HCT116 (cell line): ENCODE measurements at regions not wholly inside any gene's neighbourhood (a gene's known extent, or its start where the extent isn't known, plus 50 kb on each side); places are given as distances from the start of the nearest gene placed in this dataset.

ENCODE experiments used
- ATAC-seq: fragments of 200-7000 bp; cut with Tn5 transposase; 2 replicates; pipeline ENCODE4 v1.9.1; 2020; ENCODE audit warnings: mild to moderate bottlenecking, moderate library complexity
- BruUV-seq: library from RNA; stranded (reverse); fragments of 400-500 nt; replicated peaks from 2 replicates; lab custom pipeline; 2021; lab: Mats Ljungman, UMichigan
- CTCF ChIA-PET: fragments of 300-600 bp; sonication (Branson Sonifier 250); formaldehyde crosslinking; loops from one replicate; lab custom pipeline; 2021; ENCODE audit warnings: antibody characterized with exemption; lab: Charles Lee
- POLR2A ChIA-PET: fragments of 300-600, 350-600 bp; sonication (Branson Sonifier 250); formaldehyde crosslinking; loops from one replicate; lab custom pipeline; 2021; ENCODE audit warnings: antibody characterized with exemption; lab: Charles Lee
- RAD21 ChIA-PET, 2 experiments: fragments of 300-600 bp; sonication (Branson Sonifier 250); formaldehyde crosslinking; loops; one replicate each; lab custom pipeline; 2023; ENCODE audit warnings: low total read pairs in 2 of 2; ENCODE audit not compliant: uncharacterized antibody in 2 of 2, unreplicated experiment in 2 of 2, low non-redundant PET in 1 of 2; lab: Charles Lee
- DNase-seq: peaks from one replicate; pipeline ENCODE4 v3.0.0-alpha.2; 2010; ENCODE audit warnings: low read depth, low spot score
- H2AFZ ChIP-seq: fragments of 200-600 bp; shearing (Covaris generic), sonication (generic); 2 replicates; pipeline ENCODE4 v1.6.1; 2017; ENCODE audit warnings: low read depth, mixed run types, mixed read lengths, antibody characterized with exemption, low read length; ENCODE audit not compliant: poor library complexity, severe bottlenecking
- H3K27ac ChIP-seq: 2 replicates; pipeline ENCODE4 v1.5.1; 2012; ENCODE audit warnings: low read depth, low read length
- H3K27me3 ChIP-seq: fragments of 200-600 bp; sonication (generic); 2 replicates; pipeline ENCODE4 v1.6.1; 2016; ENCODE audit warnings: mixed run types, low read length, mixed read lengths; ENCODE audit not compliant: insufficient read depth
- H3K36me3 ChIP-seq, 2 experiments: fragments of 200-500 bp in 1 of 2; fragments of 200-600 bp in 1 of 2; sonication (Bioruptor generic) in 1 of 2; sonication (generic) in 1 of 2; 2 replicates each; pipeline versions ENCODE4 v1.5.1 to v1.6.1; 2014 to 2016; ENCODE audit warnings: low read length in 2 of 2, inconsistent platforms in 1 of 2, mixed read lengths in 1 of 2, mixed run types in 1 of 2; ENCODE audit not compliant: insufficient read depth in 2 of 2, control insufficient read depth in 1 of 2
- H3K4me1 ChIP-seq, 2 experiments: fragments of 200-600 bp in 1 of 2; sonication (generic) in 1 of 2; 2 replicates each; pipeline versions ENCODE4 v1.5.1 to v1.6.1; 2012 to 2017; ENCODE audit warnings: low read length in 2 of 2, inconsistent platforms in 1 of 2, mild to moderate bottlenecking in 1 of 2, mixed read lengths in 1 of 2, mixed run types in 1 of 2, moderate library complexity in 1 of 2; ENCODE audit not compliant: insufficient read depth in 2 of 2, control insufficient read depth in 1 of 2
- H3K4me2 ChIP-seq: fragments of 200-600 bp; sonication (generic); 2 replicates; pipeline ENCODE4 v1.6.1; 2017; ENCODE audit warnings: mixed run types, low read length, mixed read lengths
- H3K4me3 ChIP-seq, 2 experiments: fragments of 200-600 bp in 1 of 2; sonication (generic) in 1 of 2; replicated peaks in 1 of 2; 2 replicates each; pipeline ENCODE4 v1.5.1; 2011 to 2016; ENCODE audit warnings: low read length in 2 of 2, control low read depth in 1 of 2, low read depth in 1 of 2, mild to moderate bottlenecking in 1 of 2, mixed read lengths in 1 of 2, mixed run types in 1 of 2
- H3K79me2 ChIP-seq: fragments of 200-600 bp; sonication (generic); 2 replicates; pipeline ENCODE4 v1.6.1; 2017; ENCODE audit warnings: mild to moderate bottlenecking, mixed run types, low read length, moderate library complexity, mixed read lengths; ENCODE audit not compliant: insufficient read depth
- H3K9ac ChIP-seq: fragments of 200-600 bp; sonication (generic); 2 replicates; pipeline ENCODE4 v1.6.1; 2016; ENCODE audit warnings: low read length, mixed read lengths
- H3K9me2 ChIP-seq: fragments of 200-600 bp; sonication (generic), shearing (Covaris generic); 2 replicates; pipeline ENCODE4 v1.6.1; 2017; ENCODE audit warnings: mixed run types, mild to moderate bottlenecking, moderate library complexity; ENCODE audit not compliant: insufficient read depth
- H3K9me3 ChIP-seq, 2 experiments: fragments of 200-500 bp in 1 of 2; fragments of 200-600 bp in 1 of 2; sonication (Bioruptor generic) in 1 of 2; sonication (generic) in 1 of 2; 2 replicates each; pipeline ENCODE4 v1.6.1; 2014 to 2017; ENCODE audit warnings: low read length in 2 of 2, mixed read lengths in 2 of 2, inconsistent platforms in 1 of 2, low read depth in 1 of 2, mild to moderate bottlenecking in 1 of 2, mixed run types in 1 of 2, moderate library complexity in 1 of 2; ENCODE audit not compliant: control insufficient read depth in 1 of 2, insufficient read depth in 1 of 2
- H4K20me1 ChIP-seq: fragments of 200-600 bp; sonication (generic), shearing (Covaris generic); 2 replicates; pipeline ENCODE4 v1.6.1; 2017; ENCODE audit warnings: mixed run types, mild to moderate bottlenecking, moderate library complexity; ENCODE audit not compliant: insufficient read depth
- CBX3 ChIP-seq: IDR thresholded peaks from 2 replicates; pipeline ENCODE4 v1.6.1; 2012; ENCODE audit warnings: low read depth
- CEBPB ChIP-seq: IDR thresholded peaks from 2 replicates; pipeline ENCODE4 v1.6.1; 2012; ENCODE audit warnings: low read depth
- ELF1 ChIP-seq: IDR thresholded peaks from 2 replicates; pipeline ENCODE4 v1.6.1; 2012; ENCODE audit warnings: low read depth, borderline replicate concordance
- EZH2 ChIP-seq: fragments of 200-600 bp; sonication (generic); IDR thresholded peaks from 2 replicates; pipeline ENCODE4 v1.6.1; 2017; ENCODE audit warnings: antibody characterized with exemption, mixed run types
- EZH2phosphoT487 ChIP-seq: fragments of 200-600 bp; IDR thresholded peaks from 2 replicates; pipeline ENCODE4 v1.6.1; 2018; ENCODE audit warnings: antibody characterized with exemption, borderline replicate concordance
- FOSL1 ChIP-seq: IDR thresholded peaks from 2 replicates; pipeline ENCODE4 v1.6.1; 2012; ENCODE audit warnings: low read depth
- JUND ChIP-seq: IDR thresholded peaks from 2 replicates; pipeline ENCODE4 v1.6.1; 2012
- POLR2A ChIP-seq: IDR thresholded peaks from 2 replicates; pipeline ENCODE4 v1.7.0; 2011; ENCODE audit warnings: borderline replicate concordance; ENCODE audit not compliant: insufficient read depth, insufficient read length; ENCODE audit errors: extremely low read depth
- POLR2AphosphoS5 ChIP-seq: IDR thresholded peaks from 2 replicates; pipeline ENCODE4 v1.6.1; 2011; ENCODE audit warnings: mild to moderate bottlenecking, low read depth, low read length, moderate library complexity
- RAD21 ChIP-seq: IDR thresholded peaks from 2 replicates; pipeline ENCODE4 v1.6.1; 2012; ENCODE audit warnings: low read depth, mild to moderate bottlenecking
- SIN3A ChIP-seq: IDR thresholded peaks from 2 replicates; pipeline ENCODE4 v1.6.1; 2012; ENCODE audit warnings: low read depth
- SP1 ChIP-seq: IDR thresholded peaks from 2 replicates; pipeline ENCODE4 v1.6.1; 2012; ENCODE audit warnings: low read depth
- SRF ChIP-seq: IDR thresholded peaks from 2 replicates; pipeline ENCODE4 v1.6.1; 2012; ENCODE audit warnings: low read depth
- TCF7L2 ChIP-seq: IDR thresholded peaks from 2 replicates; pipeline ENCODE4 v1.7.0; 2011; ENCODE audit warnings: borderline replicate concordance, inconsistent platforms; ENCODE audit not compliant: insufficient read depth, insufficient read length; ENCODE audit errors: extremely low read depth
- YY1 ChIP-seq: IDR thresholded peaks from 2 replicates; pipeline ENCODE4 v1.6.1; 2011; ENCODE audit warnings: low read length, low read depth, moderate library complexity, mild to moderate bottlenecking; ENCODE audit not compliant: insufficient replicate concordance; ENCODE audit errors: extremely low read depth
- ZFX ChIP-seq: fragments of 450-650 bp; IDR thresholded peaks from 2 replicates; pipeline ENCODE4 v1.6.1; 2017
- intact Hi-C: fragments of 100-400 bp; cut with micrococcal nuclease; formaldehyde crosslinking; loops from 2 replicates; pipeline ENCODE4 v1.10.0; 2022
- TF ChIP-seq, protein P1 (sequence below): IDR thresholded peaks from 2 replicates; pipeline ENCODE4 v1.6.1; 2011; ENCODE audit warnings: mild to moderate bottlenecking, low read length, moderate library complexity; ENCODE audit not compliant: insufficient replicate concordance; ENCODE audit errors: extremely low read depth
- TF ChIP-seq, protein P2 (sequence below), 3 experiments: fragments of 200-600 bp in 1 of 3; sonication (generic) in 1 of 3; IDR thresholded peaks in 2 of 3; conservative IDR thresholded peaks in 1 of 3; 2 replicates each; pipeline ENCODE4 v1.5.1; 2012 to 2017; ENCODE audit warnings: low read depth in 2 of 3, low read length in 2 of 3, antibody characterized with exemption in 1 of 3, borderline replicate concordance in 1 of 3, control low read depth in 1 of 3, mild to moderate bottlenecking in 1 of 3, mixed read lengths in 1 of 3, mixed run types in 1 of 3, moderate library complexity in 1 of 3; ENCODE audit not compliant: insufficient read depth in 1 of 3
- TF ChIP-seq, protein P3 (sequence below): IDR thresholded peaks from 2 replicates; pipeline ENCODE4 v1.6.1; 2012
- TF ChIP-seq, protein P4 (sequence below): IDR thresholded peaks from 2 replicates; pipeline ENCODE4 v1.6.1; 2012

DNA sequence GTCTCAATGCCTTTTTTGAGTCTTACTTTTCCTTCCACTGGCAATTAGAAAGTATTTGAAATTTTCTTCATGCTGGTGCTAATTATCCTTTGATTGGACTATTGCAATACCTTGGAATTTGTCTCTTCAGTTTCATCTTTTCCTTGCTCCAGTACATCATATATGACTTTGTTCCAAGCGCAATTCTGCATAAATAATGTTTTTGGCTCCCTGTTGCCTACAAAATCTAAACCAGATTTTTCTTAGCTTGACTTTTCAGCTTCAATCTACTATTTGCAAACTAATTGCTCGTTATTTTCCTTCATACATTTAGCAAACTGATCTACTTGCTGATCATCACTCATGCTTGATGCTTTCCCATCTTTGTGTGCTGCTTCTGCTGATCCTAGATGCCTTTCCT lies 230.8 kb upstream of the GPR149 start:
- no peak for TF ChIP-seq CEBPB
- no peak for TF ChIP-seq SP1
- TF ChIP-seq POLR2AphosphoS5: no peak
- TF ChIP-seq, protein P1, sequence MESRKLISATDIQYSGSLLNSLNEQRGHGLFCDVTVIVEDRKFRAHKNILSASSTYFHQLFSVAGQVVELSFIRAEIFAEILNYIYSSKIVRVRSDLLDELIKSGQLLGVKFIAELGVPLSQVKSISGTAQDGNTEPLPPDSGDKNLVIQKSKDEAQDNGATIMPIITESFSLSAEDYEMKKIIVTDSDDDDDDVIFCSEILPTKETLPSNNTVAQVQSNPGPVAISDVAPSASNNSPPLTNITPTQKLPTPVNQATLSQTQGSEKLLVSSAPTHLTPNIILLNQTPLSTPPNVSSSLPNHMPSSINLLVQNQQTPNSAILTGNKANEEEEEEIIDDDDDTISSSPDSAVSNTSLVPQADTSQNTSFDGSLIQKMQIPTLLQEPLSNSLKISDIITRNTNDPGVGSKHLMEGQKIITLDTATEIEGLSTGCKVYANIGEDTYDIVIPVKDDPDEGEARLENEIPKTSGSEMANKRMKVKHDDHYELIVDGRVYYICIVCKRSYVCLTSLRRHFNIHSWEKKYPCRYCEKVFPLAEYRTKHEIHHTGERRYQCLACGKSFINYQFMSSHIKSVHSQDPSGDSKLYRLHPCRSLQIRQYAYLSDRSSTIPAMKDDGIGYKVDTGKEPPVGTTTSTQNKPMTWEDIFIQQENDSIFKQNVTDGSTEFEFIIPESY: no peak
- no peak for TF ChIP-seq RAD21
- no peak for TF ChIP-seq JUND
- TF ChIP-seq TCF7L2: no peak
- TF ChIP-seq, protein P2, sequence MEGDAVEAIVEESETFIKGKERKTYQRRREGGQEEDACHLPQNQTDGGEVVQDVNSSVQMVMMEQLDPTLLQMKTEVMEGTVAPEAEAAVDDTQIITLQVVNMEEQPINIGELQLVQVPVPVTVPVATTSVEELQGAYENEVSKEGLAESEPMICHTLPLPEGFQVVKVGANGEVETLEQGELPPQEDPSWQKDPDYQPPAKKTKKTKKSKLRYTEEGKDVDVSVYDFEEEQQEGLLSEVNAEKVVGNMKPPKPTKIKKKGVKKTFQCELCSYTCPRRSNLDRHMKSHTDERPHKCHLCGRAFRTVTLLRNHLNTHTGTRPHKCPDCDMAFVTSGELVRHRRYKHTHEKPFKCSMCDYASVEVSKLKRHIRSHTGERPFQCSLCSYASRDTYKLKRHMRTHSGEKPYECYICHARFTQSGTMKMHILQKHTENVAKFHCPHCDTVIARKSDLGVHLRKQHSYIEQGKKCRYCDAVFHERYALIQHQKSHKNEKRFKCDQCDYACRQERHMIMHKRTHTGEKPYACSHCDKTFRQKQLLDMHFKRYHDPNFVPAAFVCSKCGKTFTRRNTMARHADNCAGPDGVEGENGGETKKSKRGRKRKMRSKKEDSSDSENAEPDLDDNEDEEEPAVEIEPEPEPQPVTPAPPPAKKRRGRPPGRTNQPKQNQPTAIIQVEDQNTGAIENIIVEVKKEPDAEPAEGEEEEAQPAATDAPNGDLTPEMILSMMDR (IDR thresholded peaks at IDR 0.05 in 2 of 3, conservative IDR thresholded peaks at IDR 0.05 in 1 of 3; ENCODE audit: borderline replicate concordance in 1 of 3, insufficient read depth in 1 of 3, low read depth in 2 of 3, low read length in 2 of 3): no peak
- TF ChIP-seq ZFX: no peak
- TF ChIP-seq SRF: no peak
- TF ChIP-seq EZH2phosphoT487: no peak
- TF ChIP-seq, protein P3, sequence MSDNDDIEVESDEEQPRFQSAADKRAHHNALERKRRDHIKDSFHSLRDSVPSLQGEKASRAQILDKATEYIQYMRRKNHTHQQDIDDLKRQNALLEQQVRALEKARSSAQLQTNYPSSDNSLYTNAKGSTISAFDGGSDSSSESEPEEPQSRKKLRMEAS: no peak
- TF ChIP-seq CBX3: no peak
- TF ChIP-seq POLR2A: no peak
- TF ChIP-seq, protein P4, sequence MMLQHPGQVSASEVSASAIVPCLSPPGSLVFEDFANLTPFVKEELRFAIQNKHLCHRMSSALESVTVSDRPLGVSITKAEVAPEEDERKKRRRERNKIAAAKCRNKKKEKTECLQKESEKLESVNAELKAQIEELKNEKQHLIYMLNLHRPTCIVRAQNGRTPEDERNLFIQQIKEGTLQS: no peak
- no peak for TF ChIP-seq EZH2
- TF ChIP-seq YY1: no peak
- no peak for TF ChIP-seq SIN3A
- TF ChIP-seq ELF1: no peak
- TF ChIP-seq FOSL1: no peak
- Histone ChIP-seq H2AFZ (no peak overlapping the region), H3K9me3 (no peaks in the 10 kb centered on the region), H4K20me1 (no peaks in the 10 kb centered on the region), H3K4me3 (no peak overlapping the region), H3K4me1 (no peaks in the 10 kb centered on the region), H3K36me3 (no peaks in the 10 kb centered on the region), H3K4me2 (no peak overlapping the region), H3K9me2 (no peaks in the 10 kb centered on the region), H3K9ac (no peak overlapping the region), H3K27ac (no peak overlapping the region), H3K79me2 (no peaks in the 10 kb centered on the region), H3K27me3 (no peaks in the 10 kb centered on the region)
- no peak for DNase-seq
- intact Hi-C loops: no loop called here
- ATAC-seq: no peak
- ChIA-PET CTCF (no interaction called here), RAD21 (no interaction called here), POLR2A (no interaction called here)
- BruUV-seq: no TSS peak
